H54 (cell line): ENCODE measurements at regions not wholly inside any gene's neighbourhood (a gene's known extent, or its start where the extent isn't known, plus 50 kb on each side); places are given as distances from the start of the nearest gene placed in this dataset.
"Not testable (repeated sequence)": the region's sequence is repeated elsewhere in the genome, so short reads cannot be mapped to it uniquely, and the experiment has no call there.

Experiments
- DNase-seq: peaks from one replicate; pipeline ENCODE4 v3.0.0; 2011; ENCODE audit warnings: low spot score, mixed read lengths; ENCODE audit not compliant: insufficient read length
- FAIRE-seq: peaks from 3 replicates; lab custom pipeline; 2011; peaks lifted over from hg19 to GRCh38; lab: Jason Lieb, UNC
- POLR2A ChIP-seq: IDR thresholded peaks from 2 replicates; pipeline ENCODE4 v1.6.1; 2011; ENCODE audit warnings: low read depth, mild to moderate bottlenecking, low read length

- no peak for TF ChIP-seq POLR2A
- FAIRE-seq, result no peak
- no peak for DNase-seq
Measured at GRCh38 chr2:176781570-176782217, 430.9 kb upstream of the HNRNPA3 start.

GRCh38 chr2:176784633-176785200, 427.9 kb upstream of the HNRNPA3 start:
- FAIRE-seq (no peak), DNase-seq (no peak)
- no peak for TF ChIP-seq POLR2A

- FAIRE-seq, result no peak
- TF ChIP-seq POLR2A, result no peak
Measured at GRCh38 chr2:176789751-176790150, 422.8 kb upstream of the HNRNPA3 start.

GRCh38 chr2:176790468-176790867, 422.1 kb upstream of the HNRNPA3 start:
- no peak for TF ChIP-seq POLR2A
- FAIRE-seq, result no peak
- no peak for DNase-seq

More at GRCh38 chr2:176789751-176790150, 422.8 kb upstream of the HNRNPA3 start:
- no peak for DNase-seq

- no peak for TF ChIP-seq POLR2A
- FAIRE-seq (no peak), DNase-seq (no peak)
Measured at GRCh38 chr2:176793792-176794191, 418.8 kb upstream of the HNRNPA3 start.

- FAIRE-seq (no peak), DNase-seq (no peak)
- TF ChIP-seq POLR2A, result no peak
Measured at GRCh38 chr2:176794392-176794791, 418.2 kb upstream of the HNRNPA3 start.

GRCh38 chr2:176795823-176796222, 416.8 kb upstream of the HNRNPA3 start:
- TF ChIP-seq POLR2A, result no peak
- DNase-seq, result no peak

GRCh38 chr2:176796677-176797076, 415.9 kb upstream of the HNRNPA3 start:
- FAIRE-seq, DNase-seq: not testable (repeated sequence)

More at GRCh38 chr2:176795823-176796222, 416.8 kb upstream of the HNRNPA3 start:
- FAIRE-seq, result no peak

- TF ChIP-seq POLR2A, result no peak
- DNase-seq, result no peak
- no peak for FAIRE-seq
Measured at GRCh38 chr2:176804392-176804791, 408.2 kb upstream of the HNRNPA3 start.

GRCh38 chr2:176805345-176805744, 407.2 kb upstream of the HNRNPA3 start:
- TF ChIP-seq POLR2A, result no peak
- FAIRE-seq, result no peak
- DNase-seq, result no peak

- FAIRE-seq (no peak), DNase-seq (no peak)
- no peak for TF ChIP-seq POLR2A
Measured at GRCh38 chr2:176812246-176812775, 400.3 kb upstream of the HNRNPA3 start.

- FAIRE-seq (no peak), DNase-seq (no peak)
- TF ChIP-seq POLR2A, result no peak
Measured at GRCh38 chr2:176813156-176813555, 399.4 kb upstream of the HNRNPA3 start.

- FAIRE-seq, result no peak
- TF ChIP-seq POLR2A, result no peak
- DNase-seq, result no peak
Measured at GRCh38 chr2:176813621-176814049, 399.0 kb upstream of the HNRNPA3 start.

- FAIRE-seq (no peak), DNase-seq (no peak)
- TF ChIP-seq POLR2A, result no peak
Measured at GRCh38 chr2:176814274-176814673, 398.3 kb upstream of the HNRNPA3 start.

- FAIRE-seq, result no peak
- peak; percentile 22 for DNase-seq
- TF ChIP-seq POLR2A, result no peak
Measured at GRCh38 chr2:176814740-176815367, 397.7 kb upstream of the HNRNPA3 start.
